Stimulated activated CD4-positive, alpha-beta T cell treated with anti-CD3 and anti-CD28 coated beads, Interleukin-4, amount 100 ng/mL, for 1 hour (primary cell): ENCODE measurements at regions not wholly inside any gene's neighbourhood (a gene's known extent, or its start where the extent isn't known, plus 50 kb on each side); places are given as distances from the start of the nearest gene placed in this dataset.

Experiments used
- DNase-seq: peaks from one replicate; pipeline ENCODE4 v3.0.0-alpha.2; 2020

GRCh38 chr9:135412315-135413085 is 67.1 kb upstream of the PPP1R26 start:
- DNase-seq: peak; percentile 72

DNA sequence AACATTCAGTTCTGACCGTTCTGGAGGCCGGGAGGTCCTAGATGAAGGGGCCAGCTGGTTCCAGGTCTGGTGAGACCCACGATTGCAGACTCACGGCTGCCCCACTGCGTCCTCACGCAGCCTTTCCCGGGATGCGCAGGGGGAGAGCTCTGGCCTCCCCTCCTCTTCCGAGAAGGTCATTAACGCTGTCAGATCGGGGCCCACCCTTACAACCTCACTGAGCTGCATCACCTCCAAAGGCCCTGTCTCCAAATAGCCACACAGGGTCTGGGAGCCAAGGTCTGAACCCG is 66.6 kb upstream of the PPP1R26 start:
- DNase-seq: no peak

DNA sequence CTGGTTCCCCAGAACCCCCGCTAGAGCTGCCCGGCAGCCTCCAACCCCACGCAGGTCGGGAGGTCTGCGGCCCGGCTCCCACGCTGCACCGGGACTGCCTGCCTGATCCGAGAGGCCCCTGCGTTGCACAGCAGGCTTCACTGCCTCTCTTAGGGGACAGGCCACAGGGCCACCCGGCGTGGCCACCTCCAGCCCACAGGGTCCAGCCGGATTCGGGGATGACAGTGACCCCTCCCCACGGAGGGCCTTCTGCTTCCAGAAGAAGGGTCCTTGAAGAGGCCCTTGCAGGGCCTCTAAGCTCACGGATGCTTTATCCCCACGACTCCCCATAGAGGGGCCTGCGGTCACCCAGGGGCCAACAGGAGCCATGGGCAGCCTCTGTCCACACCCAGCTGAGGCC is 66.1 kb upstream of the PPP1R26 start:
- no peak for DNase-seq

GRCh38 chr9:135414293-135414692 is 65.3 kb upstream of the PPP1R26 start:
- no peak for DNase-seq

GRCh38 chr9:135415586-135415985 is 64.0 kb upstream of the PPP1R26 start:
- no peak for DNase-seq

GRCh38 chr9:135416664-135417290 is 62.8 kb upstream of the PPP1R26 start:
- no peak for DNase-seq

DNA sequence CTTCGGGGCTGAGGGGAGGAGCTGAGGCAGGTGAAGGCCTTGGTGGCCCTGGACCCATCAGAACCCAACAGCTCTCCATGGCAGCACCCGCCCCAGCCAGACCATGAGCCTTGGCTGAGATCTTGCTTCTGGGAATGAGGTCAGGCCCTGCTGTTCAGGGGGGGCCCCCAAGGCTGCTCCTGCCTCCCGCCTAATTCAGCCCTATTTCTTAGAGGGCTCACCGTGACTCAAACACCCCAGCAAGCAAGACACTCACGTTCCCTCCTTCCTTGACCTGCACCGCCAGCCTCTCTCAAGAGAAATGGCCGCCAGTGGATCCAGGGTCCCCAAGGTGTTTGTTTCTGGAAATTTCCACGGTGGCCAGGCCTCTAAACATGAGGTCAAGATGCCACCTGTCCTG is 61.4 kb upstream of the PPP1R26 start:
- no peak for DNase-seq

GRCh38 chr9:135419106-135419505 is 60.5 kb upstream of the PPP1R26 start:
- no peak for DNase-seq

DNA sequence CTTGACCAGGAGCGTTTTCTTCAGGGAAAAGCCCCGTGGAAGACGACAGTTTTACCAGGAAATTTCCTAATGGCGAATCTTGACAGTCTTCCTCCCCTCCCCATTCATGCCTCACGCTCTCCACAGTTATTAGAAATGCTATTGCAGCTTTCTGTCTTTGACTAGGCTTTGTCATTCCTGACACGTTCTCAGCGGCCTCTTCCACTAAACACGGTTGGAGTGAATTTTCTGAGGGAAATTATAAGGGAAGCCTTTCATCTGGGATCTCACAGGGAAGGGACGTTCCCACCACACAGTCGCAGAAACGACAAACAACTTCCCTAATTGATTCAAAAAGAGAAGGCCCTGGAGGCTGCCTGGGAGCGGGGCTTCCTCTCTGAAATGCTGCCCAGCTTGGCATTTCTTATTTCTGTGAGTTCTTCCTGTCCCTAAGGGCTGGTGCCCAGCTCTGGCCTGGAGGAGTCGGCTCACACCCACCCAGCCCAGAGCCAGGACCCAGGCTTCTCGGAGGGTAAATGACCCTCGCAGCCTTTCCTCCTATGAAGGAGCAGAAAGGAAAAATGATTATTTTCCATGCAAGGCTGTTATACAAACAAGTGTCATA is 57.1 kb upstream of the PPP1R26 start:
- DNase-seq: no peak

- no peak for DNase-seq
These were observed 55.9 kb upstream of the PPP1R26 start for GRCh38 chr9:135423725-135424124.
